ENCODE measurements at regions not wholly inside any gene's neighbourhood (a gene's known extent, or its start where the extent isn't known, plus 50 kb on each side); places are given as distances from the start of the nearest gene placed in this dataset.

- TF ChIP-seq, protein P1, sequence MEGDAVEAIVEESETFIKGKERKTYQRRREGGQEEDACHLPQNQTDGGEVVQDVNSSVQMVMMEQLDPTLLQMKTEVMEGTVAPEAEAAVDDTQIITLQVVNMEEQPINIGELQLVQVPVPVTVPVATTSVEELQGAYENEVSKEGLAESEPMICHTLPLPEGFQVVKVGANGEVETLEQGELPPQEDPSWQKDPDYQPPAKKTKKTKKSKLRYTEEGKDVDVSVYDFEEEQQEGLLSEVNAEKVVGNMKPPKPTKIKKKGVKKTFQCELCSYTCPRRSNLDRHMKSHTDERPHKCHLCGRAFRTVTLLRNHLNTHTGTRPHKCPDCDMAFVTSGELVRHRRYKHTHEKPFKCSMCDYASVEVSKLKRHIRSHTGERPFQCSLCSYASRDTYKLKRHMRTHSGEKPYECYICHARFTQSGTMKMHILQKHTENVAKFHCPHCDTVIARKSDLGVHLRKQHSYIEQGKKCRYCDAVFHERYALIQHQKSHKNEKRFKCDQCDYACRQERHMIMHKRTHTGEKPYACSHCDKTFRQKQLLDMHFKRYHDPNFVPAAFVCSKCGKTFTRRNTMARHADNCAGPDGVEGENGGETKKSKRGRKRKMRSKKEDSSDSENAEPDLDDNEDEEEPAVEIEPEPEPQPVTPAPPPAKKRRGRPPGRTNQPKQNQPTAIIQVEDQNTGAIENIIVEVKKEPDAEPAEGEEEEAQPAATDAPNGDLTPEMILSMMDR (optimal IDR thresholded peaks at IDR 0.05 in 1 of 3, IDR thresholded peaks at IDR 0.05 in 1 of 3, conservative IDR thresholded peaks at IDR 0.05 in 1 of 3; ENCODE audit: extremely low read depth in 1 of 3, insufficient read depth in 2 of 3, low read length in 3 of 3), result no peak
- no peak for TF ChIP-seq EZH2 (IDR thresholded peaks at IDR 0.05; ENCODE audit: low read length)
These were observed 370.2 kb upstream of the GRIA3 start for GRCh38 chrX:122813876-122814275.

Data from keratinocyte (primary cell).